Keratinocyte (primary cell): ENCODE measurements at regions not wholly inside any gene's neighbourhood (a gene's known extent, or its start where the extent isn't known, plus 50 kb on each side); places are given as distances from the start of the nearest gene placed in this dataset.

ENCODE experiments used
- DNase-seq: peaks from one replicate; pipeline ENCODE4 v3.0.0-alpha.2; 2011; ENCODE audit warnings: low read depth, missing footprints, low spot score
- FAIRE-seq: peaks from 2 replicates; lab custom pipeline; 2011; peaks lifted over from hg19 to GRCh38; lab: Jason Lieb, UNC
- H2AFZ ChIP-seq: 2 replicates; pipeline ENCODE4 v1.6.0; 2012; ENCODE audit warnings: low read length, control low read depth, inconsistent platforms; ENCODE audit not compliant: control insufficient read depth
- H3K27ac ChIP-seq: 2 replicates; pipeline ENCODE4 v1.5.1; 2011; ENCODE audit warnings: low read length; ENCODE audit not compliant: control insufficient read depth, insufficient read depth
- H3K27me3 ChIP-seq: 3 replicates; pipeline ENCODE4 v1.6.0; 2011; ENCODE audit warnings: low read length; ENCODE audit not compliant: control insufficient read depth, insufficient read depth; ENCODE audit errors: extremely low read depth
- H3K36me3 ChIP-seq, 2 experiments: 2 replicates in 1 of 2; 3 replicates in 1 of 2; pipeline ENCODE4 v1.5.1; 2011; ENCODE audit warnings: low read length in 2 of 2, mild to moderate bottlenecking in 1 of 2; ENCODE audit not compliant: control insufficient read depth in 2 of 2, insufficient read depth in 2 of 2; ENCODE audit errors: extremely low read depth in 1 of 2
- H3K4me1 ChIP-seq: 3 replicates; pipeline ENCODE4 v1.5.1; 2011; ENCODE audit warnings: low read length; ENCODE audit not compliant: control insufficient read depth, insufficient read depth; ENCODE audit errors: extremely low read depth
- H3K4me2 ChIP-seq: 3 replicates; pipeline ENCODE4 v1.6.0; 2011; ENCODE audit warnings: low read depth, low read length; ENCODE audit not compliant: control insufficient read depth, insufficient read depth; ENCODE audit errors: extremely low read depth
- H3K4me3 ChIP-seq, 3 experiments: fragments of 200-600 bp in 1 of 3; sonication (generic) in 1 of 3; 2 replicates in 2 of 3; 3 replicates in 1 of 3; pipeline ENCODE4 v1.5.1; 2011 to 2016; ENCODE audit warnings: low read length in 3 of 3, mild to moderate bottlenecking in 3 of 3, control low read depth in 2 of 3, inconsistent platforms in 1 of 3, low read depth in 1 of 3, mixed read lengths in 1 of 3, mixed run types in 1 of 3, moderate library complexity in 1 of 3; ENCODE audit not compliant: control insufficient read depth in 2 of 3, insufficient read depth in 2 of 3; ENCODE audit errors: extremely low read depth in 1 of 3
- H3K79me2 ChIP-seq: 2 replicates; pipeline ENCODE4 v1.6.0; 2012; ENCODE audit warnings: low read length; ENCODE audit not compliant: control insufficient read depth, insufficient read depth
- H3K9ac ChIP-seq: 3 replicates; pipeline ENCODE4 v1.6.0; 2011; ENCODE audit warnings: low read length; ENCODE audit not compliant: control insufficient read depth, insufficient read depth; ENCODE audit errors: extremely low read depth
- H3K9me1 ChIP-seq: 3 replicates; pipeline ENCODE4 v1.6.0; 2011; ENCODE audit warnings: low read length; ENCODE audit not compliant: control insufficient read depth, insufficient read depth; ENCODE audit errors: extremely low read depth
- H3K9me3 ChIP-seq: 2 replicates; pipeline ENCODE4 v1.5.1; 2012; ENCODE audit warnings: low read depth, low read length; ENCODE audit not compliant: control insufficient read depth
- H4K20me1 ChIP-seq: 3 replicates; pipeline ENCODE4 v1.6.0; 2011; ENCODE audit warnings: low read length; ENCODE audit not compliant: control insufficient read depth, insufficient read depth; ENCODE audit errors: extremely low read depth
- CTCF ChIP-seq, 3 experiments: IDR thresholded peaks in 1 of 3; conservative IDR thresholded peaks in 1 of 3; optimal IDR thresholded peaks in 1 of 3; 2 replicates in 2 of 3; 3 replicates in 1 of 3; pipeline versions ENCODE3 to v1.5.1; 2011; ENCODE audit warnings: low read length in 3 of 3, mild to moderate bottlenecking in 3 of 3, moderate library complexity in 2 of 3, control low read depth in 1 of 3, inconsistent platforms in 1 of 3; ENCODE audit not compliant: insufficient read depth in 2 of 3; ENCODE audit errors: extremely low read depth in 1 of 3
- EZH2 ChIP-seq: IDR thresholded peaks from one replicate; pipeline ENCODE4 v1.6.1; 2012; ENCODE audit warnings: inconsistent platforms, mild to moderate bottlenecking, low read length, moderate library complexity
- dilution Hi-C: fragments of 300-500 bp; cut with MboI; formaldehyde crosslinking; loops from one replicate; pipeline ENCODE4 v1.7.0; 2020; ENCODE audit warnings: low sequenced_read_pairs; ENCODE audit not compliant: extremely low pct_ligation_motif_present

GRCh38 chr5:154107010-154107409, 68.2 kb downstream of the MFAP3 start:
- Histone ChIP-seq H3K9ac (no peak overlapping the region), H3K9me1 (no peaks in the 10 kb centered on the region), H3K4me3 (no peak overlapping the region), H3K9me3 (no peaks in the 10 kb centered on the region), H3K36me3 (no peaks in the 10 kb centered on the region), H2AFZ (no peak overlapping the region), H3K27me3 (no peaks in the 10 kb centered on the region), H3K4me2 (no peak overlapping the region), H4K20me1 (no peaks in the 10 kb centered on the region), H3K79me2 (no peaks in the 10 kb centered on the region), H3K27ac (no peak overlapping the region), H3K4me1 (no peaks in the 10 kb centered on the region)
- DNase-seq = no peak
- TF ChIP-seq EZH2 (no peak), CTCF (optimal IDR thresholded peaks at IDR 0.05 in 1 of 3, IDR thresholded peaks at IDR 0.05 in 1 of 3, conservative IDR thresholded peaks at IDR 0.05 in 1 of 3; ENCODE audit: extremely low read depth in 1 of 3, insufficient read depth in 2 of 3, low read length in 3 of 3) (no peak)
- no peak for FAIRE-seq
- dilution Hi-C loops = no loop called here

- Histone ChIP-seq H3K4me1 (no peaks in the 10 kb centered on the region), H3K4me2 (no peak overlapping the region), H3K27ac (no peak overlapping the region), H3K27me3 (no peaks in the 10 kb centered on the region), H3K36me3 (no peaks in the 10 kb centered on the region), H3K79me2 (no peaks in the 10 kb centered on the region), H3K4me3 (no peak overlapping the region), H3K9ac (no peak overlapping the region), H4K20me1 (no peaks in the 10 kb centered on the region), H2AFZ (no peak overlapping the region), H3K9me3 (no peaks in the 10 kb centered on the region), H3K9me1 (no peaks in the 10 kb centered on the region)
- no peak for FAIRE-seq
- no peak for TF ChIP-seq CTCF (optimal IDR thresholded peaks at IDR 0.05 in 1 of 3, IDR thresholded peaks at IDR 0.05 in 1 of 3, conservative IDR thresholded peaks at IDR 0.05 in 1 of 3; ENCODE audit: extremely low read depth in 1 of 3, insufficient read depth in 2 of 3, low read length in 3 of 3)
- TF ChIP-seq EZH2 = no peak
- dilution Hi-C loops = no loop called here
- DNase-seq = no peak
These were observed 69.0 kb downstream of the MFAP3 start for GRCh38 chr5:154107756-154108155.
